Gastrocnemius medialis (tissue), 4 donors: ENCODE measurements at regions not wholly inside any gene's neighbourhood (a gene's known extent, or its start where the extent isn't known, plus 50 kb on each side); places are given as distances from the start of the nearest gene placed in this dataset.

Source experiments
- POLR2A ChIP-seq, 2 donors: fragments of 450-650 bp; IDR thresholded peaks; one replicate each; pipeline ENCODE4 v1.6.1; 2017; ENCODE audit warnings: antibody characterized with exemption in 2 of 2, mild to moderate bottlenecking in 2 of 2, moderate library complexity in 2 of 2
- TF ChIP-seq, protein P1 (sequence below), 5 experiments: fragments of 450-650 bp in 3 of 5; fragments of 200-600 bp in 2 of 5; sonication (generic) in 2 of 5; IDR thresholded peaks in 4 of 5; conservative IDR thresholded peaks in 1 of 5; 1 replicate in 4 of 5; 2 replicates in 1 of 5; pipeline ENCODE4 v1.5.1; 2016 to 2019; ENCODE audit warnings: antibody characterized with exemption in 5 of 5, mild to moderate bottlenecking in 3 of 5, moderate library complexity in 3 of 5

- TF ChIP-seq, protein P1, sequence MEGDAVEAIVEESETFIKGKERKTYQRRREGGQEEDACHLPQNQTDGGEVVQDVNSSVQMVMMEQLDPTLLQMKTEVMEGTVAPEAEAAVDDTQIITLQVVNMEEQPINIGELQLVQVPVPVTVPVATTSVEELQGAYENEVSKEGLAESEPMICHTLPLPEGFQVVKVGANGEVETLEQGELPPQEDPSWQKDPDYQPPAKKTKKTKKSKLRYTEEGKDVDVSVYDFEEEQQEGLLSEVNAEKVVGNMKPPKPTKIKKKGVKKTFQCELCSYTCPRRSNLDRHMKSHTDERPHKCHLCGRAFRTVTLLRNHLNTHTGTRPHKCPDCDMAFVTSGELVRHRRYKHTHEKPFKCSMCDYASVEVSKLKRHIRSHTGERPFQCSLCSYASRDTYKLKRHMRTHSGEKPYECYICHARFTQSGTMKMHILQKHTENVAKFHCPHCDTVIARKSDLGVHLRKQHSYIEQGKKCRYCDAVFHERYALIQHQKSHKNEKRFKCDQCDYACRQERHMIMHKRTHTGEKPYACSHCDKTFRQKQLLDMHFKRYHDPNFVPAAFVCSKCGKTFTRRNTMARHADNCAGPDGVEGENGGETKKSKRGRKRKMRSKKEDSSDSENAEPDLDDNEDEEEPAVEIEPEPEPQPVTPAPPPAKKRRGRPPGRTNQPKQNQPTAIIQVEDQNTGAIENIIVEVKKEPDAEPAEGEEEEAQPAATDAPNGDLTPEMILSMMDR (IDR thresholded peaks at IDR 0.05 in 4 of 5, conservative IDR thresholded peaks at IDR 0.05 in 1 of 5): no peak
- TF ChIP-seq POLR2A (IDR thresholded peaks at IDR 0.05): no peak
These were observed 244.4 kb upstream of the COL8A1 start for GRCh38 chr3:99393961-99394360.
